Common myeloid progenitor, CD34-positive (primary cell): ENCODE measurements at regions not wholly inside any gene's neighbourhood (a gene's known extent, or its start where the extent isn't known, plus 50 kb on each side); places are given as distances from the start of the nearest gene placed in this dataset.

ENCODE experiments used
- CTCF ChIA-PET: fragments of 350-600 bp; sonication (Branson Sonifier 250); formaldehyde crosslinking; loops from one replicate; lab custom pipeline; 2021; ENCODE audit warnings: antibody characterized with exemption; lab: Charles Lee
- POLR2A ChIA-PET: fragments of 350-600 bp; sonication (Branson Sonifier 250); formaldehyde crosslinking; loops from one replicate; lab custom pipeline; 2021; ENCODE audit warnings: antibody characterized with exemption; lab: Charles Lee
- DNase-seq, 3 donors: peaks; one replicate each; pipeline versions ENCODE4 v3.0.0 to v3.0.0-alpha.2; 2013
- H3K27ac ChIP-seq, 2 experiments: 1 replicate in 1 of 2; 2 replicates in 1 of 2; pipeline ENCODE4 v1.7.0; 2013; ENCODE audit warnings: inconsistent platforms in 2 of 2, low read length in 2 of 2, mild to moderate bottlenecking in 2 of 2, low read depth in 1 of 2, moderate library complexity in 1 of 2; ENCODE audit not compliant: severe bottlenecking in 2 of 2, insufficient read depth in 1 of 2, poor library complexity in 1 of 2
- H3K27me3 ChIP-seq, 5 experiments: replicated peaks in 2 of 5; 1 replicate in 3 of 5; 2 replicates in 2 of 5; pipeline versions ENCODE4 v1.6.1 to v1.7.0; 2013; ENCODE audit warnings: low read length in 4 of 5, mild to moderate bottlenecking in 2 of 5, moderate library complexity in 2 of 5, inconsistent platforms in 1 of 5; ENCODE audit not compliant: insufficient read depth in 5 of 5, control insufficient read depth in 4 of 5
- H3K36me3 ChIP-seq, 4 experiments: 1 replicate in 2 of 4; 2 replicates in 2 of 4; pipeline versions ENCODE4 v1.6.1 to v1.7.0; 2013; ENCODE audit warnings: low read length in 3 of 4, control low read depth in 1 of 4, mild to moderate bottlenecking in 1 of 4; ENCODE audit not compliant: control insufficient read depth in 4 of 4, insufficient read depth in 4 of 4
- H3K4me1 ChIP-seq, 4 experiments: 1 replicate in 3 of 4; 2 replicates in 1 of 4; pipeline versions ENCODE4 v1.6.1 to v1.7.1; 2013; ENCODE audit warnings: low read length in 3 of 4, mild to moderate bottlenecking in 3 of 4, control low read depth in 1 of 4, inconsistent platforms in 1 of 4, moderate library complexity in 1 of 4; ENCODE audit not compliant: control insufficient read depth in 4 of 4, insufficient read depth in 4 of 4; ENCODE audit errors: control extremely low read depth in 1 of 4
- H3K4me3 ChIP-seq, 7 experiments: 1 replicate in 4 of 7; 2 replicates in 3 of 7; pipeline versions ENCODE4 v1.5.1 to v1.7.0; 2013; ENCODE audit warnings: mild to moderate bottlenecking in 7 of 7, low read length in 6 of 7, moderate library complexity in 6 of 7, inconsistent platforms in 2 of 7, low read depth in 2 of 7, control low read depth in 1 of 7; ENCODE audit not compliant: insufficient read depth in 4 of 7, control insufficient read depth in 1 of 7; ENCODE audit errors: extremely low read depth in 1 of 7
- H3K9me3 ChIP-seq, 5 experiments: 1 replicate in 4 of 5; 2 replicates in 1 of 5; pipeline versions ENCODE4 v1.6.1 to v1.7.1; 2013; ENCODE audit warnings: low read length in 4 of 5, mild to moderate bottlenecking in 2 of 5, inconsistent platforms in 1 of 5, low read depth in 1 of 5, moderate library complexity in 1 of 5; ENCODE audit not compliant: control insufficient read depth in 4 of 5, insufficient read depth in 2 of 5; ENCODE audit errors: control extremely low read depth in 1 of 5
- WGBS: methylation state at CpG from one replicate; pipeline ENCODE4 v1.1.5; 2013; ENCODE audit not compliant: insufficient coverage; 5-methylcytosine and 5-hydroxymethylcytosine counted together

DNA sequence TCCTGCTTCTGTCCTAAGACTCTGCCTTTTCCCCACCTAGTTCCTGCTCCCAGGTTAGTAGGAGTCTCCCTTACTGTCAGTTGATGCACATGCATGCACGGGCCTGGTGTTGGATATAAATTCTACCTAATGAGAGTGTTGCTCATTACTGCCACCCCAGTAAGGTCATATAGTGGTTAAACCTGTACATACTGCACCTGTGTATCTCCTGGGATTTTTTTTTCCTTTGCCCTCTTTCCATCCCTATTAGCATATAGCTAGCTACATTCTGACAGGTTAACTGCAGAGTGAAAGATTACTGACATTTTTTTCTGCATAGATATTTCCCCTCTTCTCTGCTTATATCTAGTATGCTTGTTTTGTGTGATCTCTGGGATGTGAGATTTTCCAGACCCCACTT is 201.5 kb upstream of the PIRT start:
- H3K4me1 ChIP-seq: no peaks in the 10 kb centered on the region
- POLR2A ChIA-PET: no interaction called here
- H3K4me3 ChIP-seq: no peak overlapping the region
- no peaks in the 10 kb centered on the region for H3K27me3 ChIP-seq
- no peak for DNase-seq
- CTCF ChIA-PET: no interaction called here
- H3K27ac ChIP-seq: no peak overlapping the region
- no peaks in the 10 kb centered on the region for H3K36me3 ChIP-seq
- H3K9me3 ChIP-seq: peaks cover 0 to 4% (median 0%) of the 10 kb centered on the region in 5 experiments
- WGBS: no CpG with 5 or more reads among the region's 1 CpG

DNA sequence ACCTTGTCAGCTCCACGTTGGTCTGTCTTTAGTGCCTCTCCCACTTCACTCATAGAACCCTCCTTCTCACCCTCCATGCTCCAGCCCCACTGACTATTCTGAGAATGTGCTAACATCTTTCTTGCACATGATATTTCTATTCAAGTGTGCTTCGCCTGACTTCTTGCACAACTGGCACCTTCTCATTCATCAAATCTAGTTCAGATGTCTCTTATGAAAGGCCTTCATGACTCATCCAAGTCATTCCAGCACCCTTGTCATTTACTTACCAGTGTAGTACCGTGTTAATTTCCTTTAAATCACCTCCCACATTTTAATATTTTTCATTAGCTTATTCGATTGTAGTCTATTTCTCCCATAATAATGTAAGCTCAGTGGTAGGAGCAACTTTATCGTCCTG is 197.8 kb upstream of the PIRT start:
- H3K9me3 ChIP-seq: peaks cover 0 to 5% (median 0%) of the 10 kb centered on the region in 5 experiments
- H3K4me3 ChIP-seq: no peak overlapping the region
- DNase-seq: no peak
- no peaks in the 10 kb centered on the region for H3K36me3 ChIP-seq
- ChIA-PET POLR2A (no interaction called here), CTCF (interaction anchor here (1.2 kb wide), 1 partner anchor 8 kb away, joined by 3 read pairs; no protein-coding TSS in a partner anchor)
- no peaks in the 10 kb centered on the region for H3K27me3 ChIP-seq
- WGBS: 97% methylated on average over 2 of the region's 5 CpGs
- H3K4me1 ChIP-seq: no peaks in the 10 kb centered on the region
- H3K27ac ChIP-seq: no peak overlapping the region

DNA sequence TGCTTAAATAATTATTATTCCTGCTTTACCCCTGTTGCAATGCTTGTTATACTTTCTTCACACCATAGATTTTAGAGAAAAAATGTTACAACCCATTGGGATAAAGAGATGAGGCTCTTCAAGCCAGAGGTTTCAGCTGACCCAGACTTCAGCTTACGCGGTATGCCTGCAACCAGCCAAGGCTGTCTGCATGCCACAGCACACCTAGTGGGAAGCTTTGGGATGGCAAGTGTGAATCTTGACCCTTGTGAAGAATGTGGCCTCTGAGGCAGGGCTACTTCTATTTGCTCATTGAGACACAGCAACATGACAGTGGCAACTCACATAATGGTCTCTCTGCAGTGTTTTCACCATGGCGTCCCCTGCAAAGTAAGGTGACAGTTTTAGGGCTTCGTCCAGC is 193.9 kb upstream of the PIRT start:
- Histone ChIP-seq H3K4me1 (no peaks in the 10 kb centered on the region), H3K27ac (no peak overlapping the region), H3K4me3 (no peak overlapping the region), H3K27me3 (no peaks in the 10 kb centered on the region), H3K36me3 (no peaks in the 10 kb centered on the region), H3K9me3 (peaks cover 0 to 5% (median 0%) of the 10 kb centered on the region in 5 experiments)
- ChIA-PET POLR2A (no interaction called here), CTCF (no interaction called here)
- WGBS: 87% methylated on average over 4 of the region's 4 CpGs
- no peak for DNase-seq

DNA sequence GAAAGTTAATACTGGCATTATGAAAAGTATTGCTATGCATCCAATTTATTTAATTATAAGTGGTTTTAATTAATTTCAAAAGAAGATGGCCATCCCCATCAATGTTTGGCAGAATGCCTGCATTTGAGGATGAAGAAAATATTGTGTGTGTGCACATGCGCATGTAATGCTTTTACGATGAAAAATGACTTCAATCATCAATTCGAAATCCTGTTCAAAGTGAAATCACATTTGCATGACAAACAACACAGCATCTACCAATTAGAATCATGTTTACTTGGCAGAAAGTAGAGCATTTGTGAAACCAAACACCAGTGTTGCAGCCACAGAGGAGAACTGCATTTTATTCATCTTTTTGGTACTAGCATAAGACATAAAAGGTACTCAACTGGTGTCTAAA is 191.9 kb upstream of the PIRT start:
- Histone ChIP-seq H3K27ac (no peak overlapping the region), H3K27me3 (no peaks in the 10 kb centered on the region), H3K4me1 (no peaks in the 10 kb centered on the region), H3K9me3 (peaks cover 0 to 5% (median 0%) of the 10 kb centered on the region in 5 experiments), H3K4me3 (no peak overlapping the region), H3K36me3 (no peaks in the 10 kb centered on the region)
- POLR2A ChIA-PET: no interaction called here
- WGBS: 100% methylated on average over 2 of the region's 3 CpGs
- DNase-seq: no peak
- CTCF ChIA-PET: no interaction called here

DNA sequence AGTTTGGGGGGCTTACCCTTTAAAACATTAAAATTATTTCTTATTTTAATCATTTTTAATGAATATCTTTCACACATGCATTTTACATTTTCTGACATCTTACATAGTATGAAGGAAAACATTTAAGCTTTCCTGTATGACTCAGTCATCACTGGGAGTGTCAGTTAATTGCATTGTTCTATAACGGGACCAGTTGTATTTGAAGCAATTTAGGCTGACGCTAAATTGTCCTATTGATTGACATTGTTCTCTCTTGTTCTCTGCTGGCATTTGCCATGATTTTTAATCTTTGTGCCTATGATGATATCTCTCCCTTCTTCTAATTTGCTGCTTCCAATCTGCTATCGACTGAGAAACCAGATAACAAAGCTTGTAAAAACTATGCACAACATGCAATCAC is 190.5 kb upstream of the PIRT start:
- Histone ChIP-seq H3K4me1 (no peaks in the 10 kb centered on the region), H3K27me3 (no peaks in the 10 kb centered on the region), H3K4me3 (no peak overlapping the region), H3K36me3 (no peaks in the 10 kb centered on the region), H3K27ac (no peak overlapping the region), H3K9me3 (peaks cover 0 to 5% (median 0%) of the 10 kb centered on the region in 5 experiments)
- 86% methylated on average over 3 of the region's 3 CpGs for WGBS
- ChIA-PET CTCF (no interaction called here), POLR2A (no interaction called here)
- DNase-seq: no peak

DNA sequence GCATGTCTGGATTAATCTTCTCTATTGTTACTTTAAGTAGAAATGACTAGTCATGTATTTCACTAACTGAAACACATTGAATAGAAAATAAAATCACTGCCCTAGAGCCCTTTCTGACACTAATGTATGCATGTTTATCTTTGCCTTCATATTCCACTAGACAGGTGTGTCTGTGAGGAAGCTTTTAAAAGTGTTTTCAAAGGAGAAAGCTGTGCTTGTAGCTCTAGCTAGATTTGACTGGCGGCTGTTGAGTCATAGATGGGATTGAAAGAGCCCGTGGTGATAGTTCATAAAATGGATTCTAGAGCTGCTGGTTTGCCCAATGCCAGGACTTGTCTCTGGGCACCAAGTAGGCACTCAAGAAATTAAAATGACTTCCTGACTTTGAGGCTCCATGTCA is 189.0 kb upstream of the PIRT start:
- no peaks in the 10 kb centered on the region for H3K4me1 ChIP-seq
- POLR2A ChIA-PET: no interaction called here
- no peaks in the 10 kb centered on the region for H3K27me3 ChIP-seq
- 100% methylated on average over 2 of the region's 2 CpGs for WGBS
- DNase-seq: no peak
- H3K4me3 ChIP-seq: no peak overlapping the region
- no peak overlapping the region for H3K27ac ChIP-seq
- CTCF ChIA-PET: interaction anchor here (1.2 kb wide), 1 partner anchor 9 kb away, joined by 3 read pairs; no protein-coding TSS in a partner anchor
- H3K36me3 ChIP-seq: no peaks in the 10 kb centered on the region
- peaks cover 0 to 3% (median 0%) of the 10 kb centered on the region in 5 experiments for H3K9me3 ChIP-seq

DNA sequence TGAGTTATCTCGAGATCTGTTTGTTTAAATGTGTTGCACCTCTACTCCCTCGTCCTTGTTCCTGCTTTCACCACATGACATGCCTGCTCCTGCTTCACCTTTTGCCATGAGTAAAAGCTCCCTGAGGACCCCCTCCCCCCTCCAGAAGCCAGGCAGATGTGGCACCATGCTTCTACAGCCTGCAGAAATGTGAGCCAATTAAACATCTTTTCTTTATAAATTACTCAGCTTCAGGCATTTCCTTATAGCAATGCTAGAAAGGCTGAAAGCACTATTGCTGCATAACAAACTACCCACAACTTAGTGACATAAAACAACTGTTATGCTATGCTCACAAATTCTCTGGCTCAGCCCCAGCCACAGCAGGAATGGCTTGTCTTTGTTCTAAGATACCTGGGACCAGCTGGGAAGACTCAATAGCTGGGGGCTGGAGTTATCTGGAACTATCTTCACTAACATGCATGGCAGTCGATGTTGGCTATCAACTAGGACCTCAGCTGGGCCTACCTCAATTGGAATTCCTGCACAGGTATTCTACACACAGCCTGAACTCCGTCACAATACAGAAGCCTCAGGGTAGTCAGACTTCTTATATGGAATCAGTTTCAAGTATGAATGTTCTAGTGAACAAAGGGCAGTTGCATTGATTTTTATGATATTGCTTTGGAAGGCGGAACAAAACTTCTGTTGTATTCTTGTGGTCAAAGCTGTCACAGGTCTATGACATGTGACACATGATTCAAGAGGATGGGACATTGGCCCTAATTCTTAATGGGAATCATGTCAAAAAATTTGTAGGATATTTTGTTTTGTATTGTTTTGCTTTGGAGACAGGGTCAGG is 186.0 kb upstream of the PIRT start:
- Histone ChIP-seq H3K4me3 (no peak overlapping the region), H3K4me1 (no peaks in the 10 kb centered on the region), H3K27ac (no peak overlapping the region), H3K27me3 (no peaks in the 10 kb centered on the region), H3K9me3 (no peaks in the 10 kb centered on the region), H3K36me3 (no peaks in the 10 kb centered on the region)
- CTCF ChIA-PET: no interaction called here
- no peak for DNase-seq
- POLR2A ChIA-PET: no interaction called here
- WGBS: 56% methylated on average over 4 of the region's 5 CpGs
